Spinal cord (tissue), 9 donors: ENCODE measurements at regions not wholly inside any gene's neighbourhood (a gene's known extent, or its start where the extent isn't known, plus 50 kb on each side); places are given as distances from the start of the nearest gene placed in this dataset.
A peak's percentile ranks its signal among the peaks of the same experiment; 100 is the strongest.

Experiments used
- DNase-seq, 6 donors: peaks; one replicate each; pipeline versions ENCODE4 v3.0.0 to v3.0.0-alpha.2; 2013 to 2015; ENCODE audit warnings: low spot score in 6 of 6, low read depth in 4 of 6
- H3K27ac ChIP-seq: one replicate; pipeline ENCODE4 v1.5.1; 2013; ENCODE audit warnings: low read depth, low read length, control low read depth
- H3K27me3 ChIP-seq: one replicate; pipeline ENCODE4 v1.6.1; 2013; ENCODE audit warnings: low read length; ENCODE audit not compliant: control insufficient read depth, insufficient read depth
- H3K36me3 ChIP-seq: one replicate; pipeline ENCODE4 v1.6.1; 2013; ENCODE audit warnings: low read length; ENCODE audit not compliant: control insufficient read depth, insufficient read depth
- H3K4me1 ChIP-seq: one replicate; pipeline ENCODE4 v1.6.1; 2013; ENCODE audit warnings: low read length; ENCODE audit not compliant: control insufficient read depth, insufficient read depth
- H3K4me3 ChIP-seq: one replicate; pipeline ENCODE4 v1.5.1; 2013; ENCODE audit warnings: low read depth, low read length, control low read depth
- H3K9me3 ChIP-seq: one replicate; pipeline ENCODE4 v1.6.1; 2013; ENCODE audit warnings: low read length; ENCODE audit not compliant: control insufficient read depth, insufficient read depth
- WGBS: methylation state at CpG from one replicate; pipeline ENCODE4 v1.1.5; 2013; ENCODE audit warnings: missing lambda C conversion rate; ENCODE audit not compliant: insufficient coverage; 5-methylcytosine and 5-hydroxymethylcytosine counted together
- donor health status: healthy.

- Histone ChIP-seq H3K9me3 (no peaks in the 10 kb centered on the region), H3K4me1 (no peaks in the 10 kb centered on the region), H3K27ac (peak overlapping the region; percentile 40), H3K4me3 (no peak overlapping the region), H3K36me3 (no peaks in the 10 kb centered on the region), H3K27me3 (no peaks in the 10 kb centered on the region)
- no peak for DNase-seq
- WGBS: no CpG with 5 or more reads among the region's 2 CpGs
Observed at GRCh38 chr2:78262713-78263375, 740.7 kb upstream of the LRRTM4 start.

- peak overlapping the region; percentile 40 for H3K27ac ChIP-seq
- WGBS: no CpG with 5 or more reads among the region's 1 CpG
Observed at GRCh38 chr2:78263571-78263970, 741.4 kb upstream of the LRRTM4 start.

GRCh38 chr2:78264130-78264529 lies 742.0 kb upstream of the LRRTM4 start:
- Histone ChIP-seq H3K36me3 (no peaks in the 10 kb centered on the region), H3K27me3 (no peaks in the 10 kb centered on the region), H3K9me3 (no peaks in the 10 kb centered on the region), H3K27ac (peak overlapping the region; percentile 40), H3K4me1 (no peaks in the 10 kb centered on the region), H3K4me3 (no peak overlapping the region)
- no peak for DNase-seq
- WGBS: no CpG with 5 or more reads among the region's 2 CpGs

More at GRCh38 chr2:78263571-78263970, 741.4 kb upstream of the LRRTM4 start:
- Histone ChIP-seq H3K9me3 (no peaks in the 10 kb centered on the region), H3K4me3 (no peak overlapping the region), H3K27me3 (no peaks in the 10 kb centered on the region), H3K36me3 (no peaks in the 10 kb centered on the region), H3K4me1 (no peaks in the 10 kb centered on the region)
- DNase-seq: peak in 4 of 6 donors; percentile 4 to 89 (median 40)

- 91% methylated on average over 2 of the region's 5 CpGs for WGBS
- no peak overlapping the region for H3K4me3 ChIP-seq
- no peaks in the 10 kb centered on the region for H3K4me1 ChIP-seq
- DNase-seq: no peak
- H3K9me3 ChIP-seq: no peaks in the 10 kb centered on the region
- no peaks in the 10 kb centered on the region for H3K36me3 ChIP-seq
- H3K27me3 ChIP-seq: no peaks in the 10 kb centered on the region
- no peak overlapping the region for H3K27ac ChIP-seq
Observed at GRCh38 chr2:78281164-78281563, 744.3 kb upstream of the REG3G start.

- no peak overlapping the region for H3K27ac ChIP-seq
- H3K9me3 ChIP-seq: no peaks in the 10 kb centered on the region
- H3K4me1 ChIP-seq: no peaks in the 10 kb centered on the region
- H3K27me3 ChIP-seq: no peaks in the 10 kb centered on the region
- H3K4me3 ChIP-seq: no peak overlapping the region
- no peaks in the 10 kb centered on the region for H3K36me3 ChIP-seq
- DNase-seq: no peak
- WGBS: no CpG with 5 or more reads among the region's 3 CpGs
Observed at GRCh38 chr2:78290581-78291214, 734.8 kb upstream of the REG3G start.

GRCh38 chr2:78293768-78294167 lies 731.7 kb upstream of the REG3G start:
- H3K4me3 ChIP-seq: no peak overlapping the region
- no peaks in the 10 kb centered on the region for H3K9me3 ChIP-seq
- no CpG with 5 or more reads among the region's 1 CpG for WGBS
- H3K27ac ChIP-seq: no peak overlapping the region
- H3K4me1 ChIP-seq: no peaks in the 10 kb centered on the region
- no peaks in the 10 kb centered on the region for H3K36me3 ChIP-seq
- no peak for DNase-seq
- no peaks in the 10 kb centered on the region for H3K27me3 ChIP-seq

- peak in 1 of 6 donors; percentile 32 for DNase-seq
- 57% methylated on average over 3 of the region's 6 CpGs for WGBS
- Histone ChIP-seq H3K9me3 (no peaks in the 10 kb centered on the region), H3K4me3 (no peak overlapping the region), H3K4me1 (no peaks in the 10 kb centered on the region), H3K27me3 (no peaks in the 10 kb centered on the region), H3K27ac (no peak overlapping the region), H3K36me3 (no peaks in the 10 kb centered on the region)
Observed at GRCh38 chr2:78301166-78301789, 724.2 kb upstream of the REG3G start.

- Histone ChIP-seq H3K4me3 (no peak overlapping the region), H3K9me3 (no peaks in the 10 kb centered on the region), H3K36me3 (no peaks in the 10 kb centered on the region), H3K4me1 (no peaks in the 10 kb centered on the region), H3K27me3 (no peaks in the 10 kb centered on the region), H3K27ac (no peak overlapping the region)
- no CpG with 5 or more reads among the region's 1 CpG for WGBS
- peak in 2 of 6 donors; percentile 24 to 27 for DNase-seq
Observed at GRCh38 chr2:78304678-78305077, 720.8 kb upstream of the REG3G start.

- no peaks in the 10 kb centered on the region for H3K9me3 ChIP-seq
- no peak overlapping the region for H3K4me3 ChIP-seq
- no peak overlapping the region for H3K27ac ChIP-seq
- H3K36me3 ChIP-seq: no peaks in the 10 kb centered on the region
- no peak for DNase-seq
- H3K27me3 ChIP-seq: no peaks in the 10 kb centered on the region
- no peaks in the 10 kb centered on the region for H3K4me1 ChIP-seq
- WGBS: 86% methylated on average over 1 of the region's 3 CpGs
Observed at GRCh38 chr2:78309460-78309859, 716.0 kb upstream of the REG3G start.

- DNase-seq: no peak
- Histone ChIP-seq H3K9me3 (no peaks in the 10 kb centered on the region), H3K27ac (no peak overlapping the region), H3K27me3 (no peaks in the 10 kb centered on the region), H3K4me3 (no peak overlapping the region), H3K4me1 (no peaks in the 10 kb centered on the region), H3K36me3 (no peaks in the 10 kb centered on the region)
Observed at GRCh38 chr2:78315368-78315767, 710.1 kb upstream of the REG3G start.
